PC-3 (cell line): ENCODE measurements at regions not wholly inside any gene's neighbourhood (a gene's known extent, or its start where the extent isn't known, plus 50 kb on each side); places are given as distances from the start of the nearest gene placed in this dataset.

Experiments used
- ATAC-seq: fragments of 200-7000 bp; cut with Tn5 transposase; 2 replicates; pipeline ENCODE4 v1.9.1; 2020; ENCODE audit warnings: mild to moderate bottlenecking, moderate library complexity
- BruUV-seq: library from RNA; stranded (reverse); fragments of 400-500 nt; replicated peaks from 2 replicates; lab custom pipeline; 2021; lab: Mats Ljungman, UMichigan
- CTCF ChIA-PET: fragments of 300-600 bp; sonication (Branson Sonifier 250); formaldehyde crosslinking; loops from one replicate; lab custom pipeline; 2022; ENCODE audit warnings: antibody characterized with exemption; lab: Charles Lee
- POLR2A ChIA-PET: fragments of 300-600 bp; sonication (Branson Sonifier 250); formaldehyde crosslinking; loops from one replicate; lab custom pipeline; 2022; ENCODE audit warnings: antibody characterized with exemption; ENCODE audit not compliant: unreplicated experiment; lab: Charles Lee
- DNase-seq: peaks from one replicate; pipeline ENCODE4 v3.0.0-alpha.2; 2015
- H2AFZ ChIP-seq: fragments of 300-600 bp; sonication (generic); 2 replicates; pipeline ENCODE4 v1.6.0; 2016; ENCODE audit warnings: antibody characterized with exemption, low read length
- H3F3A ChIP-seq: fragments of 300-600 bp; sonication (generic); one replicate; pipeline ENCODE4 v1.6.0; 2017; ENCODE audit warnings: antibody characterized with exemption, low read length, control low read depth, mild to moderate bottlenecking; ENCODE audit not compliant: unreplicated experiment
- H3K27ac ChIP-seq: fragments of 300-600 bp; sonication (generic); 2 replicates; pipeline ENCODE4 v1.5.1; 2016; ENCODE audit warnings: mild to moderate bottlenecking, low read length
- H3K27me3 ChIP-seq: fragments of 300-600 bp; sonication (generic); 2 replicates; pipeline ENCODE4 v1.6.1; 2016; ENCODE audit warnings: low read length, mixed read lengths
- H3K36me3 ChIP-seq: fragments of 300-600 bp; sonication (generic); 2 replicates; pipeline ENCODE4 v1.6.1; 2016; ENCODE audit warnings: low read depth, mixed run types, low read length, mixed read lengths
- H3K4me1 ChIP-seq: fragments of 300-600 bp; sonication (generic); 2 replicates; pipeline ENCODE4 v1.5.1; 2016; ENCODE audit warnings: low read length; ENCODE audit not compliant: insufficient read depth
- H3K4me2 ChIP-seq: fragments of 300-600 bp; sonication (generic); 2 replicates; pipeline ENCODE4 v1.6.0; 2016; ENCODE audit warnings: low read length
- H3K4me3 ChIP-seq: fragments of 300-600 bp; sonication (generic); 2 replicates; pipeline ENCODE4 v1.5.1; 2016; ENCODE audit warnings: mild to moderate bottlenecking, low read length, mixed read lengths
- H3K79me2 ChIP-seq: fragments of 300-600 bp; sonication (generic); 2 replicates; pipeline ENCODE4 v1.6.1; 2017; ENCODE audit warnings: low read length, mixed read lengths
- H3K9ac ChIP-seq: fragments of 300-600 bp; sonication (generic); 2 replicates; pipeline ENCODE4 v1.6.0; 2016; ENCODE audit warnings: mild to moderate bottlenecking, low read length
- H3K9me2 ChIP-seq: fragments of 300-600 bp; sonication (generic); replicated peaks from 2 replicates; pipeline ENCODE4 v1.6.1; 2016; ENCODE audit warnings: mixed run types, low read length, mixed read lengths
- H3K9me3 ChIP-seq: fragments of 300-600 bp; sonication (generic); 2 replicates; pipeline ENCODE4 v1.6.1; 2016; ENCODE audit warnings: low read length, mixed read lengths
- H4K20me1 ChIP-seq: fragments of 300-600 bp; sonication (generic); 2 replicates; pipeline ENCODE4 v1.6.1; 2016; ENCODE audit warnings: low read length, mixed read lengths
- CTCF ChIP-seq: fragments of 300-600 bp; sonication (generic); conservative IDR thresholded peaks from 2 replicates; pipeline ENCODE4 v1.5.1; 2017; ENCODE audit warnings: antibody characterized with exemption, low read depth, mild to moderate bottlenecking, low read length
- EZH2 ChIP-seq: fragments of 300-600 bp; sonication (generic); IDR thresholded peaks from one replicate; pipeline ENCODE4 v1.6.1; 2017; ENCODE audit warnings: antibody characterized with exemption, mild to moderate bottlenecking, low read length; ENCODE audit not compliant: unreplicated experiment
- EZH2phosphoT487 ChIP-seq: fragments of 300-600 bp; sonication (generic); IDR thresholded peaks from 2 replicates; pipeline ENCODE4 v1.6.1; 2018; ENCODE audit warnings: mild to moderate bottlenecking, antibody characterized with exemption, low read length, borderline replicate concordance
- intact Hi-C: fragments of 100-400 bp; cut with micrococcal nuclease; formaldehyde crosslinking; loops from 2 replicates; pipeline ENCODE4 v1.9.0; 2023

DNA sequence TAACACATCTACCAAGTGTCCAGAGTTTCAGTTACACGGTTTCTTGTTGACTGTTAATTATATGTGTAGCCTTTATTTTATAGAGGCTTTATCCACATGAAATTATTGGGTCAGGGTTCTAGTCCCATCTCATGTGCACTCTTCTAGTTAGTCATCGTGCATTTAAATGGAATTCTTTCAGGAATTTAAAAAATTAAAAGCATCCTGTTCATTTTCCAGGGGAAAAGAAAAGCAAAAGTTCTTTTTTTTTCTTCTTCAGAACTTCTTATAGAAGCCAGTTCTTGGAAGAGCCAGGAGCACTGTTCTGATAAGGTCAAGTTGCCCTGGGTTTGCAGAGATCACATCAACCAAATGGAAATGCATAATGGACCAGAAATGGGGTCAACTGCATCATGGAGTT lies 324.7 kb downstream of the INHBA start:
- no TSS peak for BruUV-seq
- Histone ChIP-seq H3K27me3 (no peaks in the 10 kb centered on the region), H3K79me2 (no peaks in the 10 kb centered on the region), H3K9ac (no peak overlapping the region), H3K36me3 (no peaks in the 10 kb centered on the region), H3K4me1 (no peaks in the 10 kb centered on the region), H3F3A (no peaks in the 10 kb centered on the region), H3K4me2 (no peak overlapping the region), H3K9me2 (no peaks in the 10 kb centered on the region), H2AFZ (no peak overlapping the region), H3K4me3 (no peak overlapping the region), H3K27ac (no peak overlapping the region), H3K9me3 (no peaks in the 10 kb centered on the region), H4K20me1 (no peaks in the 10 kb centered on the region)
- ChIA-PET CTCF (no interaction called here), POLR2A (no interaction called here)
- DNase-seq: no peak
- intact Hi-C loops: no loop called here
- ATAC-seq: no peak
- no peak for TF ChIP-seq EZH2
- TF ChIP-seq EZH2phosphoT487: no peak
- TF ChIP-seq CTCF: no peak

GRCh38 chr7:41375582-41375981 lies 327.3 kb downstream of the INHBA start:
- no peaks in the 10 kb centered on the region for H3F3A ChIP-seq
- CTCF ChIA-PET: no interaction called here
- H3K4me3 ChIP-seq: no peak overlapping the region
- POLR2A ChIA-PET: no interaction called here
- H4K20me1 ChIP-seq: no peaks in the 10 kb centered on the region
- no peaks in the 10 kb centered on the region for H3K4me1 ChIP-seq
- ATAC-seq (no peak), DNase-seq (no peak)
- H3K9me3 ChIP-seq: no peaks in the 10 kb centered on the region
- H3K79me2 ChIP-seq: no peaks in the 10 kb centered on the region
- H3K36me3 ChIP-seq: no peaks in the 10 kb centered on the region
- BruUV-seq: no TSS peak
- no peaks in the 10 kb centered on the region for H3K27me3 ChIP-seq
- no peak overlapping the region for H3K4me2 ChIP-seq
- H3K27ac ChIP-seq: no peak overlapping the region
- H3K9me2 ChIP-seq: no peaks in the 10 kb centered on the region
- TF ChIP-seq EZH2phosphoT487 (no peak), EZH2 (no peak), CTCF (no peak)
- H2AFZ ChIP-seq: no peak overlapping the region
- no peak overlapping the region for H3K9ac ChIP-seq
- intact Hi-C loops: no loop called here

DNA sequence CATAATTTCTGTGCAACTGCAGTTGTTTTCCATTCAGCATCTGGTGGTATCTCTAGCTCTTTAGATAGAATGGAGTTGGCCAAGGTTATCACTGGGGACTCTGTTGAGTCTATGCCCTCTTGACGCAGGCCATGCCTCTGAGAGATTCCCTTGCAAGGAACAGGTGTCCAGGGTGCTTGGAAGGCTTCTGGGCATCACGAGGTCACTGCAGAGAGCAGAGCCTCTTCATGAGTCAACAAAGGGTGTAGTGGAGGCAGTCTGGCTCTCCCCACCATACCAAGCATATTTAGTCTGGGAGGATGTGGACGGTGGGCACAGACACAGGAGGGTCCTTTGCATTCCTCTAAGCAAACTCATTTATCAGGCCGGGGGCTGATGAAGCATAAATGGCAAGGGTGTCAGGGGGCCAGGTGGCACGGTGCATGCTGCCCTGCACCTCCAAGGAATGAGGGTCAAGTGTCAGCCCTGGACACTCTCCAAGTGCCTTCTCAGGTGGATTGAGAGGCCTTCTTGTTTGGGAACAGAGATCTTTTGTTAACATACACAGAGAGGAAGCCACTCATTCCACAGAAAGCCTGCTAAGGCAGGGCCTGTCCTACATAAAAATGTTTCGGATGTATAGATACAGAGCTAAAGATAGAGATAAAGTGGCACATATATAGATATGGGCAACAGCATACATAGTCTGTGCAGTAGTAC lies 328.6 kb downstream of the INHBA start:
- Histone ChIP-seq H3K9me2 (no peaks in the 10 kb centered on the region), H3K9me3 (no peaks in the 10 kb centered on the region), H2AFZ (no peak overlapping the region), H3K36me3 (no peaks in the 10 kb centered on the region), H3K4me1 (no peaks in the 10 kb centered on the region), H3K27ac (no peak overlapping the region), H3K4me3 (no peak overlapping the region), H4K20me1 (no peaks in the 10 kb centered on the region), H3K4me2 (no peak overlapping the region), H3F3A (no peaks in the 10 kb centered on the region), H3K79me2 (no peaks in the 10 kb centered on the region), H3K9ac (no peak overlapping the region), H3K27me3 (no peaks in the 10 kb centered on the region)
- no peak for TF ChIP-seq EZH2
- no peak for TF ChIP-seq CTCF
- no peak for TF ChIP-seq EZH2phosphoT487
- BruUV-seq: no TSS peak
- ATAC-seq (no peak), DNase-seq (no peak)
- ChIA-PET POLR2A (no interaction called here), CTCF (no interaction called here)
- intact Hi-C loops: no loop called here
